T1000 (cell line): ENCODE measurements at regions not wholly inside any gene's neighbourhood (a gene's known extent, or its start where the extent isn't known, plus 50 kb on each side); places are given as distances from the start of the nearest gene placed in this dataset.
"Not testable (repeated sequence)": the region's sequence is repeated elsewhere in the genome, so short reads cannot be mapped to it uniquely, and the experiment has no call there.

Experiments
- DNase-seq: peaks from one replicate; lab custom pipeline; 2025; ENCODE audit warnings: mixed read lengths; lab: John Stamatoyannopoulos, UW

DNA sequence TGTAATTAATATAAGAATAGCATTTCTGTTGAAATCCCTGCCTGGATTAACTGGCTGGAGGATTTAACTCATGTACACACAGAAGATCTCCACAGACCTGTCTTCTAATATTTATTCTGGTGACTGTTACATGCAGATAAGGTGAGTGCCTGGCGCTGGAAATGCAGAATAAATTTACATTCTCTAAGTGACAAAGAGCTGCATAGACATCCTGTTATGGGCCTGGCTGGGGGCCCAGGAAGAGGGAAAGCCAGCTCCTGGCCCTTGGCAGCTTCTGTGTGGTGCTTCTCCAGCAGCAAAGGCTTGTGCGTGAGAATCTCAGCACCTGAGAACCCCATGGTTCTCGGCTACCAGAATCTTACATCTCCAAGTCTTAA, 446.6 kb downstream of the PTPRU start:
- no peak for DNase-seq

- DNase-seq = no peak
Observed at GRCh38 chr1:29682171-29682918, 446.0 kb downstream of the PTPRU start.

DNA sequence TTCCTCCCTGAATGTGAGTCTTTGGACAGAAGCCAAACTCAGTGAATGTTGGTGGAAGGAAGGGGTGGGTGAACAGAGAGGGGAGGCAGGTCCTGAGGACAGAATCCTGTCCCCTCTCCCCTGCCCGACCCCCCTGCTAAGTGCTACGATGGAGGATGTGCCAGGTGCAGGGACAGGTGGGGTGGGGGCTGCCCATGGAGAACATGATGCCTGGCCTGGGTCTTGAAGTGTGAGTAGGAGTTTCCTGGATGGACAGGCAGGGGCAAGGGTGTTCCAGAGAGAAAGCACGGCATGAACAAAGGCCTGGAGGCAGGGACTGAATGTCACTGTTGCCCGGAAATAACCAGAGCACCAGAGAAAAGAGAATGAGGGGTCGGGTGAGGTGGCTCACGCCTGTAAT, 445.1 kb downstream of the PTPRU start:
- DNase-seq = not testable (repeated sequence)

DNA sequence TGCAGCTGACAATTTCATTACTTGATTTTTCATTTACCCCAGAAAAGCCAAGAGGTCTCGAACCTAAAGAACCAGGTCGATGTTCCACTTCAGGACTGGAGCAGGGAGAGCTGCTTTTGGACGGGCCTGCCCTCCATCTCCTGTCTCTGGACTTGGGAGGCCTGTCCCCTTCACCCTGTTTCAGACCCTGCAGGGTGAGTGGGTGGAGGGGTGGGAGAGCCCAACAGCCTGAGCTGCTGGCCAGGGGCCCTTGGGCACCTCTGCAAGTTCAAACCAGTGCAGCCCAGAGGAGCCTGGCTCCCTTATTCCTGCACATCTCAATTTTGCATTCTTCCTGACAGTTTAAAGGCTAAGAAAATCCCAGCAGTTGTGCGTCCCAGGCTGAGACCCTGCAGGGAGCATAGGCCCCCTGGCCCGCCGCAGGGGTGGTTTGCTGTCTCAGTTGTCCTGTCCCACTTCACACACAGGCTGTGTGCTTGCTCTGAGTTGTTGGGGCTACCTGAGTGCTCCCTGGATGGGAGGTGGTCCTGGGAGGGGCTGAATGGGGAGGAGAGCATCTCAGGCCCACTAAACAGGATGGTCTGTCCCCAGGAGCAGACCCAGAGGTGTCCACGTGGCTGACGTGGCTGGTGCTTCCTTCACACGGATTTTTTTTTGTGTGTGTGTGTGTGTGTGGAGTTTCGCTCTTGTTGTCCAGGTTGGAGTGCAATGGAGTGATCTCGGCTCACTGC, 443.7 kb downstream of the PTPRU start:
- DNase-seq = no peak

DNA sequence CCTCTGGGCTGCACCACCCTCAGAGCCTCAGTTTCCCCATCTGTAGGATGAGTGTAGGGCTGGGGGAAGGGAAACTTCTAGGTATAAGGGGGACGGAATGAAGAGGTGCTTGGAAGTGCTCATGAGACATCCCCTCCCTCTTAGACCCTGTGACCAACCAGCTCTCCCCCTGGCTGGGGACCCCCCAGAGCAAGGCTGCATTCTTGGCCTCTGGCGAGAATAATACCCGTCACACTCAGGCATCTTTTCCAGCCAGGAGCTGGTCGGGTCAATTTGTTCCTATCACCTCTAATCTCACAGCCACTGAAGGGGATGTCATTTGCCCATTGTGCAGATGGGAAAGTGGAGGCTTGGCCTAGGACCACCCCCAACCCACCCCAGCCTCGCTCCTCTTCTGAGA, 443.0 kb downstream of the PTPRU start:
- DNase-seq = no peak

DNA sequence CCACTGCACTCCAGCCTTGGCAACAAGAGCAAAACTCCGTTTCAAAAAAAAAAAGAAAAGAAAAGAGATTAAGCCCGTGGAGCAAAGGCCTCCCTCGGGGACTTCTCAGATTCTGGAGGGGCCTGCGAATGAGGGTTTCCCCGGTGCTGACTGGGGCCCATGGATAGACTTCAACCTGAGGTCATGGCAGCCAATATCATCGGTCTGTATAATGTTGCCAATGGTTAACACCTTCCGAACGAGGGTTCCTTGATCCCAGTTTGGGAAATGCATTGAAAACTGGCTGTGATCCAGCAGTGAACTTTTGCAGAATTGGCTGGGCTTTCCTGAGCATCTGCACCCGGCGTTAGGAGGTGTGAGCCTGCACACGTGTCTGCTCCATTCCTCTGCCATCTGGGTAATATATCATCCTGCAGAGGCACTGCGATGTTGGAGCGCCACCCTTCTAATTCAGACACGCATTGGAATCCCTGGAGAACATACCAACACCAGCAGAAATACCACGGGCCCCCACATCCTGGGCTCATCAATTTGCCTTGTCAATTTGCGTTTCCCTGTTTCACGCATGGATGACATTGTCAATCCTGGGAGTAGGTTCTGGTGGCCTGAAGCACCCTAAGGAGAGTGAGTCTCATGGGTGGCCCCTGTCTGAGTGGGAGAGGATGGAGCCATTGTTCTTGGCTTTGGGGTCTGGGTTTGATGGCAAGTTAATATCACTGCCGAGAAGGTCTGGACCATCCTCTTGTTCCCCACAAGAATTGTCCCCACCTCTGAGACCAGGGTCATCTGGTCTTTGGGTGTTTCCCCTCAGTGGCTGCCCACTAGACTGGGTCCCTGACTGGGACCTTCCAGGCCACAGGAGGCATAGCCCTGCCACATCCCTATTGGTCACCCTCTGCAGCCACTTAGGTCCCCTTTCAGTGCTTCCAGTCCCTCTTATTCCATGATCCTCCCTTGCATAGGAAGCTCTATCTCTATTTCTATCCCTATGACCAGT, 441.0 kb downstream of the PTPRU start:
- no peak for DNase-seq

DNA sequence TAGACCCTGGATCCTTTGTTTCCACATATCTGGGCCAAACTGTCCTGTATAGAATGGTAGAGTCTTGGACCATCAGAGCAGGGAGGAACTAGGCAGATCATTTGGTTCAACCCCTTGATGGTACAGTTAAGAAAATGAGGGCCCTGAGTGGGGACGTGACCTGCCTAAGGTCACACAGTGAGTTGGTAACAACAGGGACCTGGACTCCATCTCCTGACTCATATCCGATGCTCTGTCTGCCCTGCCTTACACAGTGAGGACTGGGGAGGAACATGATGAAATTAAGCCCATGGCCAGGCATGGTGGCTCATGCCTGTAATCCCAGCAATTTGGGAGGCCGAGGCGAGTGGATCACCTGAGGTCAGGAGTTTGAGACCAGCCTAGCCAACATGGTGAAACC, 440.2 kb downstream of the PTPRU start:
- no peak for DNase-seq

DNA sequence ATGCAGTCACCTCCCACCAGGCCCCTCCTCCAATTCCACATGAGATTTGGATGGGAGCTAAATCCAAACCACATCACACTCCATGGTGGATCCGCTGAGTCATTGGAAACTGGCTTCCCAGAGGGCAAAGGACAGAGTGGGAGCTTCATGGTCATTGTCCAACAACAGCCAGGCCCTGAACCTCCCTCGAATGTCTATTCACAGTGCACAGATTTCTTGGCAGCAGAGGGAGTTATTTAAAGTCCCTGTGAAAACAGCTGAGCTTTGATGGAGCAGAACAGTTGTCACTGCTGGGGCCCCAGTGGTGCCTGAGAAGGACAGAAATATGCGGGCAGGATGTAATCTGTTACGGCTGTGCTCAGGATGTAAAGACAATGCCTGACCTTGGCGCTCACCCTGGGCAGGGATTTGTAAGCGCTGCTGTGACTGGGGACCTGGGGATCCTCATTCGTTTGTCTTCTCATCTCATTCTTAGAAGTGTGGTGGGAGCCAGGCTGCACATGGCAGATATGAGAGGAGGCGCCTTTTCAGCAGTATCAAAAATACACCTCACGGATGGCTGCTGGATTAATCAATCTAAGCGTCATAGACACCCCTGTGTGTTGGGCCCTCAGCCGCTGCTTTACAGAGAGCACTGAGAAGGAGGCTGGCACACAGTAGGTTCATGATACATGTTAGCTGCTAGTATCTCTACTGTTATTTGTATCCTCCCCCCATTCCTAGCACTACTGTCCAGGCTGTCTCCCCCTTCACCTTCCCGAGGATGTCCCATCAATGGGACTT, 439.4 kb downstream of the PTPRU start:
- no peak for DNase-seq

GRCh38 chr1:29674627-29675326, 438.5 kb downstream of the PTPRU start:
- no peak for DNase-seq

DNA sequence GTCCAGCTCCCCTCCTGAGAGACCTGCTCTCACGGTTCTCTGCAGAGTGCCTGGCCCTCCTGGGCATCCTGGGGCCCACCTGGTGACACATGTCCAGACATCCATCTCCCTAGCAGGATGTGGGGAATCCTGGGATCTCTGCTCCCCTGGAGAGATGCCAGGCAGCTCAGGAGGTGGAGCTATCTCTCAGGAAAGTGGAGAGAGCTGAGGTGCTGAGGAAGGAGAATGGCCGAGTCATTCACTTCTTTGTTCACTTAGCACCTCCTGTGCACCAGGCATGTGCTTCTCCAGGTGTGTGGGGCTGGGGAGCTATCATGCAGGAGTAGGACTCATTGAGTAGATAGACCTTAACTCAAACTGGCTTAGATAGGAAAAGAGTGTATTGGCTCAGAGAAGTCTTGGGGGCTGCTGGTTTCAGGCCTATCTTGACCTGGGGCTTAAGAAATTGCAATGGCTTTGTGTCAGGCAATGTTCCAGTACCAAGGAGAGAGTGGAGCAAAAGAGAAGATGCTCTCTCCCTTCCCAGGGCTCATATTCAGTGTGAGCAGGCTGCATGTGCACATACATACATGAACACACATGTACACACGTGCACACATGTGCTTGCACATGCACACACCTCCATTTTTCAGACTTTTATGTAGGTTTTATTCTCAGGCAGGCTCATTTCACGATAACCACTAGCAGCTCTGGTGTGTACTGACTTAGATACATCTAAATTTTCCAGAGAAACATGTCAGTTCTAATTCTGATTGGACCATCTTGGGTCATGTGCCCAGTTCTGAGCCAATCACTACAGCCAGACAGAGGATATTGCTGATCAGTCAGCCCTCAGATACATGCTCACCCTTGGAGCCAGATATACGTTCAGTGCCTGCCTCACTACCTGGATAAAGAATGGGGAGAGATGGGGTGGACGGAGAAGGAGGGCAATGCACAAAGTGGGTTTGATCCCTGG, 437.6 kb downstream of the PTPRU start:
- DNase-seq = no peak

DNA sequence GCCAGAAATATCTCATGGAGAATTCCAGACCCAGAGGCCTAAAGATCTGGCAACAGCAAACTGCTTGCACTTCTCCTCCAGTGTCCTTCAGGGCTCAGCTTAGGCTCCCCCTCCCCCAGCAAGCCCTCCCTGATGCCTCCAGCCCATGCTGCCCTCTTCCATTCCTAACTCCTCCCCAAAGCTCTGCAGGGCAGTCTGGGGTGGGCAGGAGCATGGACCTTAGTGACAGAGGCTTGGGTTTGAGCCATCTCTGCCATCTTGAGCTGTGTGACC, 436.8 kb downstream of the PTPRU start:
- no peak for DNase-seq

GRCh38 chr1:29672416-29673227, 436.3 kb downstream of the PTPRU start:
- no peak for DNase-seq

GRCh38 chr1:29671446-29672356, 435.4 kb downstream of the PTPRU start:
- no peak for DNase-seq

GRCh38 chr1:29670752-29671151, 434.4 kb downstream of the PTPRU start:
- DNase-seq = no peak

- DNase-seq = no peak
Observed at GRCh38 chr1:29669912-29670311, 433.6 kb downstream of the PTPRU start.

DNA sequence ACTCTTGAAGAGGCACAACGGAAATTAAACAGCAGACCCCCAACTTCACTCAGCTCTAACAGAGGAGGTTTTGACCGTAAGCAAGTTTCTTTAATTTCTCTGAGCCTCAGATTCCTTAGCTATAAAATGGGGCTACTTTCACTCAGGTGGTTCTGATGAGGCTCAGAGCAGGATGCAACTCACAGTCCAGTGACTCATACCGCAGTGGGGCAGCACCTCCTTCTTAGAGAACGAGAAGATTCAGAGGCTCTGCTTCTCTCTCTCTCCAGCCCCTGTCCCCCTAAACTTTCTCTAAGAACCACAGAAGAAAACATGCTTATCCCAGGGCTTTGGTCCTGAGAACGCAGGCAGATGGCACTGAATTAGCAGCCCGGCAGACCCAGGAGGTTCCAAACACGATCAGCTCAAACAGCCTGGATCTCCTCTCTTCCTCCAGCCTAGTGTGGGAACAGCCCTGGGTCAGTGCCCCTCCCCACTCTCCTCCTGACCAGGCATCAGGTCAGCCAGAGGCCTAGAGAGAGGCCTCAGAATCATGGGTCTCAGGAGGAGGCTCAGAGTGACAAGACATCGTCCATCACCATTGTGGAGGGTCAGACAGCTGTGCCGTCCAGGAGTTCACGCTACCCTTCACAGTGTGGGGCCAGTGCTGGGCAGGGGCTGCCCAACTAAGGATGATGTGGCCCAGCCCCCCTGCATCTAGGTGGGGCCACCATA, 433.0 kb downstream of the PTPRU start:
- DNase-seq = no peak

DNA sequence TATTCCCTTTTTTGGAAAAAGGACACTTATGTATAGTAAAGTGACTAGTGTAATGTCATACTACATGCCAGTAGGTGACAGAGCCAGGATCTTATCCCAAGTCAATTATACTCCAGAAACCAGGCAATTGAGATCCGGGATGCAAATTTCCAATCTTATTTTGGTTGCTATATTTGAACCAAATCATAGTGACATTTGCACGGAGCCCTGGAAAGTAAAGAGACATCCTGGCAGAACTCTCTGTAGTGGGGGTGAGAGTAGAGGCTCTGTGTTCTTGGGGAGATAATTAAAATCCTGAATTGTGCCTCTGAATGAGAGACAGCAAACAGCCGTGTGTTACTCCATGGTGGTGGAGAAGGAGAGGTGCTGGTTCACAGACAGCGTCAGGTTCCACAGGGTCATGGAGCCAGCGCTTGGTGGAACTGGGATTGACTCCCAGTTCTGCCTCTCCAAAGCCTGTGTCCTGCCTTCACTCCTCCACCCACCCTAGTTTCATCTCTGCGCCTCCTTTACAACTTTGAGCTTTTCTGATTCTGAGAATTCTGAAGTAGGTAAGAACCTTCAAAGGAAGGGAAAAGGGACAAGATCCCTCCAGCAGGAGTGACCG, 432.3 kb downstream of the PTPRU start:
- DNase-seq = no peak
